Breast epithelium (tissue), 4 donors: ENCODE measurements at regions not wholly inside any gene's neighbourhood (a gene's known extent, or its start where the extent isn't known, plus 50 kb on each side); places are given as distances from the start of the nearest gene placed in this dataset.

Source experiments
- DNase-seq, 2 donors: peaks; one replicate each; pipeline ENCODE4 v3.0.0-alpha.2; 2019; ENCODE audit warnings: low spot score in 2 of 2
- H3K27ac ChIP-seq, 2 donors: fragments of 200-600 bp; sonication (generic) in 1 of 2; one replicate each; pipeline ENCODE4 v1.5.1; 2016 to 2019; ENCODE audit warnings: mild to moderate bottlenecking in 1 of 2
- H3K27me3 ChIP-seq, 2 donors: fragments of 200-600 bp; sonication (generic) in 1 of 2; one replicate each; pipeline versions ENCODE4 v1.5.1 to v1.6.0; 2017 to 2019; ENCODE audit warnings: control low read depth in 1 of 2, mild to moderate bottlenecking in 1 of 2
- H3K36me3 ChIP-seq: fragments of 200-600 bp; one replicate; pipeline ENCODE4 v1.5.1; 2019
- H3K4me1 ChIP-seq, 2 donors: fragments of 200-600 bp; sonication (generic); one replicate each; pipeline ENCODE4 v1.5.1; 2016 to 2019; ENCODE audit warnings: control low read depth in 1 of 2
- H3K4me3 ChIP-seq, 3 donors: fragments of 200-600 bp; sonication (generic); 1 replicate in 2 of 3; 2 replicates in 1 of 3; pipeline ENCODE4 v1.5.1; 2016 to 2019; ENCODE audit warnings: mild to moderate bottlenecking in 3 of 3, moderate library complexity in 2 of 3
- H3K9me3 ChIP-seq, 2 donors: fragments of 200-600 bp; sonication (generic) in 1 of 2; one replicate each; pipeline ENCODE4 v1.5.1; 2016 to 2019; ENCODE audit warnings: control low read depth in 1 of 2
- POLR2A ChIP-seq: fragments of 450-650 bp; IDR thresholded peaks from one replicate; pipeline ENCODE4 v1.6.1; 2016; ENCODE audit warnings: antibody characterized with exemption, mild to moderate bottlenecking, moderate library complexity
- POLR2AphosphoS5 ChIP-seq, 3 donors: sonication (generic); formaldehyde crosslinking; IDR thresholded peaks; one replicate each; pipeline ENCODE4 v1.6.1; 2017; ENCODE audit warnings: antibody characterized with exemption in 3 of 3
- intact Hi-C: fragments of 100-400 bp; cut with DNase I; formaldehyde crosslinking; loops from one replicate; pipeline ENCODE4 v1.15.1; 2023; ENCODE audit warnings: low total_unique reads
- TF ChIP-seq, protein P1 (sequence below), 3 donors: fragments of 450-650 bp; IDR thresholded peaks; one replicate each; pipeline ENCODE4 v1.5.1; 2016 to 2017; ENCODE audit warnings: antibody characterized with exemption in 3 of 3, mild to moderate bottlenecking in 3 of 3, moderate library complexity in 3 of 3

DNA sequence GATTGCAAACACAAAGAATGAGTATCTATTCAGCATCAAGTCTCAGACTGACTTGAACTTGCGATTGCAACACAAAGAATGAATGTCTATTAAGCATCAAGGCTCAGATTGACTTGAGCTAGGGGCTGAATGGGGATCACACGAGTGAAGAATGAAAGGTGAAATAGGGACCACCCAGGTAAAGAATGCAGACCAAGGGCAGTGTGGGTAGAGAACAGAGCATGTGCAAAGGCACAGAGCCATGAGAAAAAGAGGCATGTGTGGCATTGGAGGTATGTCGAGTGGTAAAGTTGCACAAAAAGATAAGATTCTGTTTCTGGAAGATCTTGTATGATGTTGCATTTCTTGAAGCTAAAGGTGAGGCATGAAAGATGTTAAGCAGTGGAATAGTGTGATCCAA is 119.4 kb upstream of the GPR149 start:
- Histone ChIP-seq H3K4me1 (no peaks in the 10 kb centered on the region), H3K27ac (no peak overlapping the region), H3K27me3 (no peaks in the 10 kb centered on the region), H3K9me3 (no peaks in the 10 kb centered on the region), H3K4me3 (no peak overlapping the region), H3K36me3 (no peaks in the 10 kb centered on the region)
- intact Hi-C loops = no loop called here
- no peak for DNase-seq
- no peak for TF ChIP-seq POLR2AphosphoS5 (IDR thresholded peaks at IDR 0.05)
- TF ChIP-seq, protein P1, sequence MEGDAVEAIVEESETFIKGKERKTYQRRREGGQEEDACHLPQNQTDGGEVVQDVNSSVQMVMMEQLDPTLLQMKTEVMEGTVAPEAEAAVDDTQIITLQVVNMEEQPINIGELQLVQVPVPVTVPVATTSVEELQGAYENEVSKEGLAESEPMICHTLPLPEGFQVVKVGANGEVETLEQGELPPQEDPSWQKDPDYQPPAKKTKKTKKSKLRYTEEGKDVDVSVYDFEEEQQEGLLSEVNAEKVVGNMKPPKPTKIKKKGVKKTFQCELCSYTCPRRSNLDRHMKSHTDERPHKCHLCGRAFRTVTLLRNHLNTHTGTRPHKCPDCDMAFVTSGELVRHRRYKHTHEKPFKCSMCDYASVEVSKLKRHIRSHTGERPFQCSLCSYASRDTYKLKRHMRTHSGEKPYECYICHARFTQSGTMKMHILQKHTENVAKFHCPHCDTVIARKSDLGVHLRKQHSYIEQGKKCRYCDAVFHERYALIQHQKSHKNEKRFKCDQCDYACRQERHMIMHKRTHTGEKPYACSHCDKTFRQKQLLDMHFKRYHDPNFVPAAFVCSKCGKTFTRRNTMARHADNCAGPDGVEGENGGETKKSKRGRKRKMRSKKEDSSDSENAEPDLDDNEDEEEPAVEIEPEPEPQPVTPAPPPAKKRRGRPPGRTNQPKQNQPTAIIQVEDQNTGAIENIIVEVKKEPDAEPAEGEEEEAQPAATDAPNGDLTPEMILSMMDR (IDR thresholded peaks at IDR 0.05) = no peak
- no peak for TF ChIP-seq POLR2A

DNA sequence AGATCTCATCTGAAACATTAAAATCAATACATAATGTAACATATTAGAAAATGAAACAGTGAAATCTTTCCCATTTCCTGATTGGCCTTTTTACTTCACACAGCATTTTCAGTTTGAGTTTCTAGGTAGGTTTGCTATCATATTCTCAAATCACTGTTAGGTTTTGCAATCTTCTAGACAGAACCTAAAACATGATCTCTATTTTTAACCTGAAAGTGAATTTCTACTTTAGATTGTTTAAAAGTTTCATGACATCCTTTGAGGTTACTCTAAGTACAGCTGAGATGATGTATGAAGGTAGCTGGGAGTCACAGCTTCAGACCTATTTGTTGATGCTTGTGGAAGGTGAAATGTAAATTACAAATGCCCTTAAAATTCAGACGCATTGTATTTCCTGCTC is 118.4 kb upstream of the GPR149 start:
- Histone ChIP-seq H3K36me3 (no peaks in the 10 kb centered on the region), H3K4me1 (no peaks in the 10 kb centered on the region), H3K9me3 (no peaks in the 10 kb centered on the region), H3K27me3 (no peaks in the 10 kb centered on the region), H3K4me3 (no peak overlapping the region), H3K27ac (no peak overlapping the region)
- TF ChIP-seq POLR2AphosphoS5 (IDR thresholded peaks at IDR 0.05) (no peak), POLR2A (no peak)
- TF ChIP-seq, protein P1 (IDR thresholded peaks at IDR 0.05) = no peak
- no peak for DNase-seq
- intact Hi-C loops = no loop called here

DNA sequence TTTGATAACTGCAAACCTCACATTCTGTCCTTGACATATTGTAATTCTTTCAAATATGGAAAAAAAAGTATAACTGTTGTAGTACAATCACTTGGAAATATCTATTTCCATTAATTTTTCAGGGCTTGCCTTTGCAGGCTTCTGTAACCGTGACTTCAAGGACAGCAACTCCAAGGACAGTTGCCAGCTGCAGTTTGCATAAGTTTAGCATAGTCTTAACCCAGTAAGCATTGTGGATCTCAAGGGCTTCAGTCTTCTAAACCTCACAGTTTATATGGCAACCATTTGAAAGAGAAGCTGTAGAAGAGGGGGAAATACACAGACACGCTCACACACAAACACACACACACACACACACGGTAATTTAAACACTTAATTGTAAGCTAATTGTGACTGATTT is 112.8 kb upstream of the GPR149 start:
- Histone ChIP-seq H3K4me3 (no peak overlapping the region), H3K27me3 (no peaks in the 10 kb centered on the region), H3K4me1 (no peaks in the 10 kb centered on the region), H3K9me3 (no peaks in the 10 kb centered on the region), H3K27ac (no peak overlapping the region), H3K36me3 (no peaks in the 10 kb centered on the region)
- intact Hi-C loops = no loop called here
- no peak for TF ChIP-seq POLR2A
- TF ChIP-seq POLR2AphosphoS5 (IDR thresholded peaks at IDR 0.05) = no peak
- TF ChIP-seq, protein P1 (IDR thresholded peaks at IDR 0.05) = no peak
- DNase-seq = no peak

DNA sequence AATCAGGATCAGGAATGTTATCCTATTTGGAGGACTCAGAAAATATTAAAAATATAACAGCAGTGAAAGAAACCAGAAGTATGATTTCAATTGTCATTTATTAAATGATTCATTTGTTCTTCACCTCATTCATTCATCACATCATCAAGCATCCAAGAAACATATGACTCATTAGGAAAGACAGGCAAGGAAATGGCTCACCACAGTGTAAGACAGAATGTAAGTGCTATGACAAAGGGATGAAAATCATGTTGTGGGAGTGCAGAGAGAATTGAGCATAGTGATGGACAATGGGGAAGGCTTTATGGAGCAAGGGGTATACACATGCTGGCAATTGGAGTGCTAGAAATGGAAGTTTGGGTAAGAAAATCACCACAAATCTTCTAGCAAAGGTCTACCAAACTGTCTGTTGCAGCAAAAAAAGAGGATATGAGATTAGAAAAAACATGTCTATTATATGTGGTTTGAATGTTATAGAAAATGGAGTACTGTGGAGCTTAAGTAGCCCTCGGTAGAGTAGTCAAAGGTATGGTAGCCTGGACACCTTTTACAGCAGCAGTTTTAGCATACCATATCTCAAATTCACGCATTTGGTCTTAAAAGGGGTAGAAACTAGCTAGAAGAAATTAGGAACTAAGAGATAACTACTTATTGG is 111.1 kb upstream of the GPR149 start:
- no peak overlapping the region for H3K27ac ChIP-seq
- no peaks in the 10 kb centered on the region for H3K4me1 ChIP-seq
- H3K36me3 ChIP-seq = no peaks in the 10 kb centered on the region
- intact Hi-C loops = no loop called here
- H3K4me3 ChIP-seq = no peak overlapping the region
- no peaks in the 10 kb centered on the region for H3K27me3 ChIP-seq
- no peak for DNase-seq
- no peaks in the 10 kb centered on the region for H3K9me3 ChIP-seq
- TF ChIP-seq POLR2AphosphoS5 (IDR thresholded peaks at IDR 0.05) (no peak), POLR2A (no peak)
- TF ChIP-seq, protein P1 (IDR thresholded peaks at IDR 0.05) = no peak

DNA sequence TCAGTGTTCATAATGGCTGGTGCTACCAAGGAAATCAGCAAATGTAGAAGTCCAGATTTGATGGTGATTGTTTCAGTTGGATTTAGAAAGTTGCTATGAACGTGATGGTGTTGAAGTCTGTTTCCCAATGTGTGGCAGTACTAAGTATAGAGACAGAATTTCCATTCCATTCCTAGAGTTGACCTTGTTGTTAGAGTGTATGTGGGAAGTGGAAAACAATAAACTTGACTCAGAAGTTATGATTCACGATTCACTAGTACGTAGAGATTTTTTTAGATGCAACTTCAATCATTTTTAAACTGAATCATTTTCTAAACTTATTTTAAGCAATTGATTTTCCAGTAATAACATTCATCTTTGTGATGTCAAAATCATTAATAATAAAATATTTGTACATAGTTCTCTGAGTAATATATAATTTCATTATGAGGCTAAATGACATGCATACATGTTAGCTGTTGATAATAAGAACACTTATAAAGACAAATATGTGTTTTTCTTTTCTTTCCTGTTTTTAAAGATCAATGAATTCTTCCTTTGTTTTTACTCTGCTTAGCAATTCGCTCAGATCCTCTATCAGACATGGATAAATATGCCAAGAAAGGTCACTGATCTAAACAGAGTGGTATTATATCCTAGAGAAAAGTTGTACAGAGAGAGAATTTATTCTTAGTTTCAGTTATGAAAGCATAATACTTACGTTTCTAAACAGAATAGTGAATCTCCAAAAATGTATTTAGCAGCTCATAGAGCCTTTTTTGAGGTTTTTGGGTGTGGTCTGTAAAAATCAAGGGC is 108.8 kb upstream of the GPR149 start:
- TF ChIP-seq, protein P1 (IDR thresholded peaks at IDR 0.05) = no peak
- TF ChIP-seq POLR2AphosphoS5 (IDR thresholded peaks at IDR 0.05) (no peak), POLR2A (no peak)
- DNase-seq = no peak
- H3K27me3 ChIP-seq = no peaks in the 10 kb centered on the region
- no peaks in the 10 kb centered on the region for H3K36me3 ChIP-seq
- no peak overlapping the region for H3K27ac ChIP-seq
- no peaks in the 10 kb centered on the region for H3K9me3 ChIP-seq
- no peaks in the 10 kb centered on the region for H3K4me1 ChIP-seq
- intact Hi-C loops = no loop called here
- H3K4me3 ChIP-seq = no peak overlapping the region
